Muscle layer of duodenum (tissue), 2 donors: ENCODE measurements at regions not wholly inside any gene's neighbourhood (a gene's known extent, or its start where the extent isn't known, plus 50 kb on each side); places are given as distances from the start of the nearest gene placed in this dataset.
A peak's percentile ranks its signal among the peaks of the same experiment; 100 is the strongest.
"Not testable (repeated sequence)": the region's sequence is repeated elsewhere in the genome, so short reads cannot be mapped to it uniquely, and the experiment has no call there.

Experiments used
- H3K27ac ChIP-seq: one replicate; pipeline ENCODE4 v1.7.0; 2013; ENCODE audit warnings: mild to moderate bottlenecking, low read length
- H3K27me3 ChIP-seq: one replicate; pipeline ENCODE4 v1.7.0; 2013; ENCODE audit warnings: low read depth, mild to moderate bottlenecking, control low read depth, low read length
- H3K36me3 ChIP-seq, 2 donors: one replicate each; pipeline ENCODE4 v1.7.0; 2013; ENCODE audit warnings: low read length in 2 of 2, control low read depth in 1 of 2, mild to moderate bottlenecking in 1 of 2; ENCODE audit not compliant: insufficient read depth in 2 of 2, control insufficient read depth in 1 of 2
- H3K4me1 ChIP-seq, 2 donors: one replicate each; pipeline ENCODE4 v1.7.0; 2013; ENCODE audit warnings: low read length in 2 of 2, mild to moderate bottlenecking in 2 of 2, control low read depth in 1 of 2, moderate library complexity in 1 of 2; ENCODE audit not compliant: insufficient read depth in 2 of 2, control insufficient read depth in 1 of 2
- H3K4me3 ChIP-seq, 2 donors: one replicate each; pipeline ENCODE4 v1.7.0; 2013; ENCODE audit warnings: low read length in 2 of 2, low read depth in 1 of 2, mild to moderate bottlenecking in 1 of 2
- H3K9me3 ChIP-seq, 2 donors: one replicate each; pipeline ENCODE4 v1.7.0; 2013; ENCODE audit warnings: low read length in 2 of 2, control low read depth in 1 of 2, mild to moderate bottlenecking in 1 of 2; ENCODE audit not compliant: control insufficient read depth in 1 of 2
- donor health status: healthy.

GRCh38 chrX:40928076-40928475 lies 157.2 kb upstream of the USP9X start:
- no peak overlapping the region for H3K4me3 ChIP-seq
- no peaks in the 10 kb centered on the region for H3K9me3 ChIP-seq
- H3K27ac ChIP-seq, result no peak overlapping the region
- H3K4me1 ChIP-seq, result peaks cover 0 to 3% of the 10 kb centered on the region in 2 donors
- no peaks in the 10 kb centered on the region for H3K27me3 ChIP-seq
- H3K36me3 ChIP-seq, result no peaks in the 10 kb centered on the region

DNA sequence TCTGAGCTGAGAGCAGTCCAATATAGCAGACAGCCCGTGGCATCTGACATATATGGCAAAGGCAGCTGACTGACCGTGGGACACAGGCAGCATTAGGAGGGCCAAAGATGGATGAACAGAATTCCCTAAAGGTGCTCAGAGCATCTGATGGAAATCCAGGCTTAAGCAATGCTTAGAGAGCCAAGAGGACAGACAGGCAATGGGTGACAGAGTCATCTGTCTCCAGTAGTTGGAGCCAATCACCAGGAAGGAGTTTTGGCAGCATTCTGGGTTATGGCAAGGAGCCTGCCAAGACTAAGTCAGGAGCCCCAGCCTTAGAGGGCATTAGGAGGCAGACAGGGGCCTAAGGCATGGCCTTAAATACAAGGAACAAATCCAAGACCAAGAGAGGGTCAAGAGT lies 153.3 kb upstream of the USP9X start:
- Histone ChIP-seq H3K9me3 (no peaks in the 10 kb centered on the region), H3K4me1 (peaks cover 0 to 4% of the 10 kb centered on the region in 2 donors), H3K36me3 (no peaks in the 10 kb centered on the region), H3K27ac (peak overlapping the region; percentile 51), H3K4me3 (no peak overlapping the region), H3K27me3 (no peaks in the 10 kb centered on the region)

DNA sequence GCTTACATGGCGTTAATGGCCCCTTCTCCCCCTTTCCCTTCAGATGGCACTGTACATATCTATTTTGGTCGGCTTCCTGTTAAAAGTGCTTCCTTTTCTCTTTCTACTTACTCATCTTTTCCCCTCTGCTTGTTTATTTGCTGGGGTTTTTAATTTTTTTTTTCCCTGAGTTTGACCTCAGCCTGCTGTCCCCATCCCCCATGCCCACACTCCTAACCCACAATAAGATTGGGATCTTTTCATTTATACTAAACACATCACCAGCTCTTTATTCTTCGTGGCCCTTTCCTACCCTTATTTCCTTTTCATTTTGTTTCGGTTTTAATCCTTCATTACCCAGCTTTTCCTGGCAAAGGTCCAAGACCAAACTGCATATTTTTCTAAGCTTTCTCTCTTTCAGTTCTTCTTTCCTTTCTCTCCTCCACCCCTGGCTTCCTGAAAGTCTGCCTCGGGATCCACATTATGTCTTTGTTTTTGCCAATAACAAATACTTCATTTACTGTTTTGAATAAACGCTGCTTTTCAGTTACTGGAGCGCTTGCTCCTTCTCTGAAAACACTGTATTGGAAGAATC lies 152.0 kb upstream of the USP9X start:
- no peaks in the 10 kb centered on the region for H3K36me3 ChIP-seq
- H3K27ac ChIP-seq, result peak overlapping the region; percentile 37
- H3K27me3 ChIP-seq, result no peaks in the 10 kb centered on the region
- peaks cover 0 to 4% of the 10 kb centered on the region in 2 donors for H3K4me1 ChIP-seq
- no peaks in the 10 kb centered on the region for H3K9me3 ChIP-seq
- peak overlapping the region; percentile 35 to 47 for H3K4me3 ChIP-seq

DNA sequence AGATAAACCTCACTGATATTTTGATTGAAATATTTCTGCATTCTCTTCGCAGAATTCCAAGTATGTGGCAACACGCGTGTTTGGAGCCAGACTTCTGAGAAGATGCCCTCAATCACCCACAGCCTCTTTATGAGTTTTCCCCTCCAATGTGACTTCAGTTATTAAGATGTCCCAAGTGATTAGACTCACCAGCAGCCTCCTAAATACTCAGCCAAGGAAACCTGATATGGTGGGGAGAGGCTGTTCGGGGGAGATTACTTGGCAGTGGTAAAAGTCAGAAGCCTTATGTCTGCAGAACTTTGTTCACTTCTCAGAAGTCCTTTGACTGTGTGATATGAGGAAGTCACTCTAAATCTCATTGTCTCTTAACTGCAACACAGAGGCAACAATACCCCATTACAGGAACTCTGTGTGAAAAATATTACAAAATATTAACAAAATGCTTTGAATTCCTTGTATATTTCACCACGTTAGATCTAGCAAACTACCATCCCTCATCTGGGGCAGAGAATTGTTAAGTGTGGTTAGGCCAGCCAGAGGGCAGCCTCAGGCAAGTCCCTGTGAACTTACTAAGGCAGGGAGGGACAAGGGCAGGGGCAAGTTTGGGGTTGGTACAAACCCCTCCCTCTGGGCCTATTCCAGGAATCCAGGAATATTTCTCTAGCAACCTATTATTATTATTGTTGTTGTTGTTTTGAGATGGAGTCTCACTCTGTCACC lies 151.4 kb upstream of the USP9X start:
- H3K9me3 ChIP-seq, result no peaks in the 10 kb centered on the region
- peaks cover 0 to 4% of the 10 kb centered on the region in 2 donors for H3K4me1 ChIP-seq
- H3K27me3 ChIP-seq, result no peaks in the 10 kb centered on the region
- peak overlapping the region; percentile 35 to 47 for H3K4me3 ChIP-seq
- H3K36me3 ChIP-seq, result no peaks in the 10 kb centered on the region
- H3K27ac ChIP-seq, result peak overlapping the region; percentile 37

DNA sequence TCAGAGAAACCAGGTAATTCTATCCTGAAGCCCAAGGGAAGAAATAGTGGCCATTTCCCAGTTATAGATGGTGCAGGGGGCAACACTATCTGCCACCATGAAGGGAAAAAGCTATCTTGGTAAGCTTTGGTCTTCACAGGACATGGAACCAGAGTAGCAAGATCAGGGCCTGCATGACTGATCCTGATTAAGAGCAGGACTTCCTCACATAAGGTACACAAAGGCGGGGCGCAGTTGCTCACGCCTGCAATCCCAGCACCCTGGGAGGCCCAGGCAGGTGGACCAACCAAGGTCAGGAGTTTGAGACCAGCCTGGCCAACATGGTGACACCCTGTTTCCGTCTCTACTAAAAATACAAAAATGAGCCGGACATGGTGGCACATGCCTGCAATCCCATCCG lies 148.4 kb upstream of the USP9X start:
- Histone ChIP-seq H3K27ac (no peak overlapping the region), H3K4me1 (peaks cover 0 to 4% of the 10 kb centered on the region in 2 donors), H3K27me3 (no peaks in the 10 kb centered on the region), H3K4me3 (no peak overlapping the region), H3K9me3 (no peaks in the 10 kb centered on the region), H3K36me3 (no peaks in the 10 kb centered on the region)

GRCh38 chrX:40938423-40938822 lies 146.8 kb upstream of the USP9X start:
- H3K27ac ChIP-seq, result no peak overlapping the region
- no peaks in the 10 kb centered on the region for H3K9me3 ChIP-seq
- H3K36me3 ChIP-seq, result no peaks in the 10 kb centered on the region
- no peaks in the 10 kb centered on the region for H3K27me3 ChIP-seq
- H3K4me3 ChIP-seq, result no peak overlapping the region
- no peaks in the 10 kb centered on the region for H3K4me1 ChIP-seq

DNA sequence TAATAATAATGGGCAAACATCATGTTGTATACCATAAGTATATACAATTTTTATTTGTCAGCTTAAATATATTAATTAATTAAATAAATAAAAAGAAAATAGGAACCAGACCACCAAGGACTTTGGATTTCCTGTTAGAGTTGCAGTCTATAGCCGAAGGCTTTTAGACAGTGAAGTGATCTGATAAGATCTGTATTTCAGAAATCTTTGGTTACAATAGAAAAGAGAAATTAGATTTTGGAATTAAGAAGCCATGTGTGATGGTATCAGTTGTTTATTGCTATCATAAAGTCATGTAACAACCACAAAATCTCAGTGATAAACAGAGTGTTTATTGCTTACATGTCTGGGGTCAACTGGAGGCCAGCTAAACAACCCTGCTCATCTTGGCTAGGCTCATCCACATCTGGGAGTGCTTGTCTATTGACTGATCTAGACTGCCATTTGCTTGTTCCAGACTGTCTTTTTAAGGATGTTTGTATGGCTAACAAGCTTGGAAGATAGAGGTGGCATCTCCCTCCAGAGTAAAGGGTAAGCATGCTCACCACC lies 142.1 kb upstream of the USP9X start:
- H3K27ac ChIP-seq, result no peak overlapping the region
- H3K27me3 ChIP-seq, result no peaks in the 10 kb centered on the region
- no peaks in the 10 kb centered on the region for H3K9me3 ChIP-seq
- no peaks in the 10 kb centered on the region for H3K36me3 ChIP-seq
- no peaks in the 10 kb centered on the region for H3K4me1 ChIP-seq
- no peak overlapping the region for H3K4me3 ChIP-seq

GRCh38 chrX:40945361-40945713 lies 139.9 kb upstream of the USP9X start:
- no peak overlapping the region for H3K4me3 ChIP-seq
- H3K4me1 ChIP-seq, result no peaks in the 10 kb centered on the region
- no peaks in the 10 kb centered on the region for H3K27me3 ChIP-seq
- H3K27ac ChIP-seq, result no peak overlapping the region
- no peaks in the 10 kb centered on the region for H3K9me3 ChIP-seq
- H3K36me3 ChIP-seq, result no peaks in the 10 kb centered on the region

DNA sequence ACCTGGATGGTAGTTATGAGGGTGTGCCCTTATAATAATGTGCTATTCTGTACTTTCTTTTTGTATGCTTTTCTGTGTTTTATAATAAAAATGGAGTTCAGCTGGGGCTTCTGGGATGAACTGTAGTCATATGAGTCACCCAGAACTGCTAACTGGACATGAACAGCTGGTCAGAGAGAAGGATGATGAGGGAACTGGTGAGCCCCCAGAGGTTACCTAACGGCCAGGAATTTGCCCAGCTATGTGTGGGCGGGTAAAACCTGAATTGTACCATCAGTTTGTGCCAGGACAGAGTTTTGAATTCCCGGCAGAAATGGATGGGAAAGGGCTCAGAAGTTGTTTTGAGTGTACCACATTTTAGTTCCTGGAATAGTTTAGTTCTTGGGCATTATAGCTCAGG lies 138.0 kb upstream of the USP9X start:
- Histone ChIP-seq H3K4me3 (no peak overlapping the region), H3K4me1 (no peaks in the 10 kb centered on the region), H3K36me3 (no peaks in the 10 kb centered on the region), H3K9me3 (no peaks in the 10 kb centered on the region), H3K27ac (no peak overlapping the region), H3K27me3 (no peaks in the 10 kb centered on the region)

DNA sequence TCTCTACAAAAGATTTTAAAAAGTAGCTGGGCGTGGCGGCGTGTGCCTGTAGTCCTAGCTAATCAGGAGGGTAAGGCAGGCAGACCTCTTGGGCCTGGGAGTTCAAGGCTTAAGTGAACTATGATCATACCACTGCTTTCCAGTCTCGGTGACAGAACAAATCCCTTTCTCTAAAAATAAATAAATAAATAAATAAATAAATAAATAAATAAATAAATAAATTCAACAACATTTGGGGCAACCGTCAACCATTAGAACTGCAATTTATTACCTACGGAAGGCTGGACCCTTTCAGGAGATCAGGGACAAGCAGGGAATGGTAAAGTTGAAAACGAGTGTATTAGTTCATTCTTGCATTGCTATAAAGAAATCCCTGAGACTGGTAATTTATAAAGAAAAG lies 136.2 kb upstream of the USP9X start:
- Histone ChIP-seq H3K27ac (no peak overlapping the region), H3K27me3 (no peaks in the 10 kb centered on the region), H3K4me1 (no peaks in the 10 kb centered on the region), H3K4me3 (no peak overlapping the region), H3K36me3 (no peaks in the 10 kb centered on the region), H3K9me3 (no peaks in the 10 kb centered on the region)

DNA sequence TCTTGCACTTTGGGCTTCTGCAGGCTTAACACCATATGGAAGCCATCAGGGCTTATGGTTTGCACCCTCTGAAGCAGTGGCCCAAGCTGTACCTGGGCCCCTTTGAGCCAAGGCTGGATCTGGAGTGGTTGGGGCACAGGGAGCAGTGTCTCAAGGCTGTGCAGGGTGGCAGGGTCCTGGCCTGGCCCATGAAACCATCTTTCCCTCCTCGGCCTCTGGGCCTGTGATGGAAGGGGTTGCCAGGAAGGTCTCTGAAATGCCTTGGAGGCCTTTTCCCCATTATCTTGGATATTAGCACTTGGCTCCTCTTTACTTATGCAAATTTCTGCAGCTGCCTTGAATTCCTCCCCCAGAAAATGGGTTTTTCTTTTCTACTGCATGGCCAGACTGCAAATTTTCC lies 134.7 kb upstream of the USP9X start:
- H3K36me3 ChIP-seq, result no peaks in the 10 kb centered on the region
- H3K4me3 ChIP-seq, result no peak overlapping the region
- H3K4me1 ChIP-seq, result no peaks in the 10 kb centered on the region
- H3K9me3 ChIP-seq, result no peaks in the 10 kb centered on the region
- H3K27me3 ChIP-seq, result no peaks in the 10 kb centered on the region
- no peak overlapping the region for H3K27ac ChIP-seq

GRCh38 chrX:40951407-40951806 lies 133.8 kb upstream of the USP9X start:
- H3K4me1 ChIP-seq, result not testable (repeated sequence)

More at GRCh38 chrX:40951407-40951806, 133.8 kb upstream of the USP9X start:
- H3K27me3 ChIP-seq, H3K36me3 ChIP-seq, H3K27ac ChIP-seq, H3K9me3 ChIP-seq, H3K4me3 ChIP-seq: not testable (repeated sequence)
